OCI-LY7 (cell line): ENCODE measurements at regions not wholly inside any gene's neighbourhood (a gene's known extent, or its start where the extent isn't known, plus 50 kb on each side); places are given as distances from the start of the nearest gene placed in this dataset.

Experiments used
- BruUV-seq: library from RNA; stranded (reverse); fragments of 400-500 nt; replicated peaks from 2 replicates; lab custom pipeline; 2021; lab: Mats Ljungman, UMichigan
- CTCF ChIA-PET: fragments of 300-600 bp; sonication (Branson Sonifier 250); formaldehyde crosslinking; loops from one replicate; lab custom pipeline; 2022; ENCODE audit warnings: antibody characterized with exemption; ENCODE audit not compliant: unreplicated experiment; lab: Charles Lee
- POLR2A ChIA-PET: fragments of 300-600 bp; sonication (Branson Sonifier 250); formaldehyde crosslinking; loops from one replicate; lab custom pipeline; 2022; ENCODE audit warnings: antibody characterized with exemption; lab: Charles Lee
- DNase-seq: peaks from one replicate; pipeline ENCODE4 v3.0.0-alpha.2; 2015; ENCODE audit warnings: low spot score
- H2AFZ ChIP-seq: fragments of 200-600 bp; sonication (generic), shearing (Covaris generic); 2 replicates; pipeline ENCODE4 v1.6.1; 2014; ENCODE audit warnings: mild to moderate bottlenecking, antibody characterized with exemption, low read length, moderate library complexity
- H3K27ac ChIP-seq: fragments of 200-600 bp; sonication (generic); 2 replicates; pipeline ENCODE4 v1.5.1; 2014; ENCODE audit warnings: mixed run types, low read depth, mild to moderate bottlenecking, moderate library complexity, low read length, inconsistent platforms; ENCODE audit not compliant: poor library complexity, severe bottlenecking
- H3K36me3 ChIP-seq: fragments of 200-600 bp; sonication (generic); 2 replicates; pipeline ENCODE4 v1.6.1; 2014; ENCODE audit warnings: mild to moderate bottlenecking, antibody characterized with exemption, low read length, moderate library complexity, mixed read lengths; ENCODE audit not compliant: insufficient read depth
- H3K4me1 ChIP-seq: fragments of 200-600 bp; sonication (generic); 2 replicates; pipeline ENCODE4 v1.5.1; 2014; ENCODE audit warnings: mild to moderate bottlenecking, low read length; ENCODE audit not compliant: insufficient read depth, poor library complexity, severe bottlenecking
- H3K4me2 ChIP-seq: fragments of 200-600 bp; sonication (generic); 2 replicates; pipeline ENCODE4 v1.6.1; 2014; ENCODE audit warnings: mild to moderate bottlenecking, low read length
- H3K4me3 ChIP-seq: fragments of 200-600 bp; sonication (generic); 2 replicates; pipeline ENCODE4 v1.5.1; 2014; ENCODE audit warnings: mild to moderate bottlenecking, low read depth, low read length; ENCODE audit not compliant: poor library complexity, severe bottlenecking
- H3K79me2 ChIP-seq: fragments of 200-600 bp; sonication (generic); 2 replicates; pipeline ENCODE4 v1.6.1; 2016; ENCODE audit warnings: low read depth, mild to moderate bottlenecking, low read length, moderate library complexity, mixed read lengths; ENCODE audit not compliant: insufficient read depth
- H3K9me2 ChIP-seq: fragments of 200-600 bp; sonication (generic); 2 replicates; pipeline ENCODE4 v1.6.1; 2016; ENCODE audit warnings: mild to moderate bottlenecking, low read length, mixed read lengths; ENCODE audit not compliant: insufficient read depth
- H3K9me3 ChIP-seq: fragments of 200-600 bp; sonication (generic); 2 replicates; pipeline ENCODE4 v1.6.1; 2014; ENCODE audit warnings: mild to moderate bottlenecking, mixed run types, low read length, mixed read lengths
- H4K20me1 ChIP-seq: fragments of 200-600 bp; sonication (generic); 2 replicates; pipeline ENCODE4 v1.6.1; 2014; ENCODE audit warnings: mild to moderate bottlenecking, antibody characterized with exemption, low read length, moderate library complexity, mixed read lengths; ENCODE audit not compliant: insufficient read depth
- CTCF ChIP-seq: fragments of 200-600 bp; sonication (generic); conservative IDR thresholded peaks from 2 replicates; pipeline ENCODE4 v1.5.1; 2014; ENCODE audit warnings: mild to moderate bottlenecking, antibody characterized with exemption, low read length, moderate library complexity, mixed read lengths
- EZH2phosphoT487 ChIP-seq: fragments of 200-600 bp; sonication (generic); IDR thresholded peaks from 2 replicates; pipeline ENCODE4 v1.6.1; 2018; ENCODE audit warnings: low read depth, borderline replicate concordance, mild to moderate bottlenecking, mixed run types, antibody characterized with exemption, low read length, moderate library complexity, mixed read lengths
- intact Hi-C: fragments of 100-400 bp; cut with micrococcal nuclease; formaldehyde crosslinking; loops from one replicate; pipeline ENCODE4 v1.10.0; 2022; ENCODE audit not compliant: unreplicated experiment

GRCh38 chr16:60107871-60108270, 1373.8 kb upstream of the GOT2 start:
- H3K4me1 ChIP-seq: no peaks in the 10 kb centered on the region
- DNase-seq: no peak
- H3K36me3 ChIP-seq: no peaks in the 10 kb centered on the region
- no peak overlapping the region for H2AFZ ChIP-seq
- H3K4me2 ChIP-seq: no peak overlapping the region
- H3K79me2 ChIP-seq: no peaks in the 10 kb centered on the region
- H3K27ac ChIP-seq: no peak overlapping the region
- POLR2A ChIA-PET: no interaction called here
- no peaks in the 10 kb centered on the region for H3K9me2 ChIP-seq
- TF ChIP-seq CTCF (no peak), EZH2phosphoT487 (no peak)
- CTCF ChIA-PET: no interaction called here
- no TSS peak for BruUV-seq
- H3K4me3 ChIP-seq: no peak overlapping the region
- intact Hi-C loops: no loop called here
- no peaks in the 10 kb centered on the region for H3K9me3 ChIP-seq
- no peaks in the 10 kb centered on the region for H4K20me1 ChIP-seq

- no peak overlapping the region for H2AFZ ChIP-seq
- intact Hi-C loops: no loop called here
- no peak for DNase-seq
Observed at GRCh38 chr16:60107437-60107836, 1373.3 kb upstream of the GOT2 start.

GRCh38 chr16:60100371-60100770, 1366.3 kb upstream of the GOT2 start:
- no peak overlapping the region for H3K27ac ChIP-seq
- DNase-seq: no peak
- H3K9me2 ChIP-seq: no peaks in the 10 kb centered on the region
- H3K79me2 ChIP-seq: no peaks in the 10 kb centered on the region
- no peaks in the 10 kb centered on the region for H3K36me3 ChIP-seq
- no peaks in the 10 kb centered on the region for H4K20me1 ChIP-seq
- H3K4me2 ChIP-seq: no peak overlapping the region
- no peak overlapping the region for H3K4me3 ChIP-seq
- intact Hi-C loops: no loop called here
- POLR2A ChIA-PET: no interaction called here
- CTCF ChIA-PET: no interaction called here
- H2AFZ ChIP-seq: no peak overlapping the region
- no peaks in the 10 kb centered on the region for H3K4me1 ChIP-seq
- BruUV-seq: no TSS peak
- no peak for TF ChIP-seq CTCF
- no peak for TF ChIP-seq EZH2phosphoT487
- no peaks in the 10 kb centered on the region for H3K9me3 ChIP-seq

More at GRCh38 chr16:60107437-60107836, 1373.3 kb upstream of the GOT2 start:
- Histone ChIP-seq H3K9me2 (no peaks in the 10 kb centered on the region), H3K27ac (no peak overlapping the region), H3K4me2 (no peak overlapping the region), H4K20me1 (no peaks in the 10 kb centered on the region), H3K4me3 (no peak overlapping the region), H3K9me3 (no peaks in the 10 kb centered on the region), H3K79me2 (no peaks in the 10 kb centered on the region), H3K4me1 (no peaks in the 10 kb centered on the region), H3K36me3 (no peaks in the 10 kb centered on the region)
- ChIA-PET CTCF (no interaction called here), POLR2A (interaction anchor here (0.6 kb wide), 1 partner anchor 1503 kb away, joined by 3 read pairs; no protein-coding TSS in a partner anchor)
- BruUV-seq: no TSS peak
- no peak for TF ChIP-seq EZH2phosphoT487
- TF ChIP-seq CTCF: no peak
